IPS DF 6.9 (cell line): ENCODE measurements at regions not wholly inside any gene's neighbourhood (a gene's known extent, or its start where the extent isn't known, plus 50 kb on each side); places are given as distances from the start of the nearest gene placed in this dataset.

ENCODE experiments used
- DNase-seq: peaks from one replicate; pipeline ENCODE4 v3.0.0-alpha.2; 2013; ENCODE audit warnings: low read depth, low spot score
- H3K27ac ChIP-seq: one replicate; pipeline ENCODE4 v1.5.1; 2013; ENCODE audit warnings: low read length, control low read depth
- H3K27me3 ChIP-seq: 2 replicates; pipeline ENCODE4 v1.6.1; 2013; ENCODE audit warnings: mild to moderate bottlenecking, low read length; ENCODE audit not compliant: control insufficient read depth, insufficient read depth
- H3K36me3 ChIP-seq: 2 replicates; pipeline ENCODE4 v1.6.1; 2013; ENCODE audit warnings: low read length; ENCODE audit not compliant: control insufficient read depth, insufficient read depth
- H3K4me1 ChIP-seq: 2 replicates; pipeline ENCODE4 v1.6.1; 2013; ENCODE audit warnings: low read length; ENCODE audit not compliant: control insufficient read depth, insufficient read depth
- H3K4me3 ChIP-seq: 2 replicates; pipeline ENCODE4 v1.5.1; 2013; ENCODE audit warnings: mild to moderate bottlenecking, low read length
- H3K9me3 ChIP-seq: 2 replicates; pipeline ENCODE4 v1.6.1; 2013; ENCODE audit warnings: low read length, inconsistent platforms; ENCODE audit not compliant: control insufficient read depth, insufficient read depth
- WGBS: extraction: QIAGEN DNeasy Blood & Tissue Kit; methylation state at CpG from one replicate; pipeline ENCODE4 v1.1.7; 2013; ENCODE audit warnings: mixed read lengths, missing lambda C conversion rate; ENCODE audit not compliant: insufficient read length, insufficient coverage; 5-methylcytosine and 5-hydroxymethylcytosine counted together

GRCh38 chrX:44470816-44471215 lies 71.8 kb downstream of the FUNDC1 start:
- Histone ChIP-seq H3K4me1 (no peaks in the 10 kb centered on the region), H3K9me3 (no peaks in the 10 kb centered on the region), H3K4me3 (no peak overlapping the region), H3K27me3 (no peaks in the 10 kb centered on the region), H3K36me3 (no peaks in the 10 kb centered on the region), H3K27ac (no peak overlapping the region)
- WGBS, result no CpG with 5 or more reads among the region's 3 CpGs
- no peak for DNase-seq

GRCh38 chrX:44462850-44463249 lies 79.8 kb downstream of the FUNDC1 start:
- no peak overlapping the region for H3K4me3 ChIP-seq
- no peak for DNase-seq
- WGBS, result no CpG with 5 or more reads among the region's 4 CpGs
- no peaks in the 10 kb centered on the region for H3K27me3 ChIP-seq
- H3K9me3 ChIP-seq, result no peaks in the 10 kb centered on the region
- no peaks in the 10 kb centered on the region for H3K4me1 ChIP-seq
- H3K27ac ChIP-seq, result no peak overlapping the region
- no peaks in the 10 kb centered on the region for H3K36me3 ChIP-seq

GRCh38 chrX:44459501-44459900 lies 83.2 kb downstream of the FUNDC1 start:
- no peaks in the 10 kb centered on the region for H3K4me1 ChIP-seq
- no CpG with 5 or more reads among the region's 5 CpGs for WGBS
- H3K4me3 ChIP-seq, result no peak overlapping the region
- DNase-seq, result no peak
- H3K9me3 ChIP-seq, result no peaks in the 10 kb centered on the region
- H3K36me3 ChIP-seq, result no peaks in the 10 kb centered on the region
- H3K27me3 ChIP-seq, result no peaks in the 10 kb centered on the region
- H3K27ac ChIP-seq, result no peak overlapping the region

GRCh38 chrX:44456685-44457084 lies 86.0 kb downstream of the FUNDC1 start:
- no peak for DNase-seq
- no peaks in the 10 kb centered on the region for H3K36me3 ChIP-seq
- no peaks in the 10 kb centered on the region for H3K4me1 ChIP-seq
- no CpG with 5 or more reads among the region's 4 CpGs for WGBS
- H3K27ac ChIP-seq, result no peak overlapping the region
- H3K4me3 ChIP-seq, result no peak overlapping the region
- H3K27me3 ChIP-seq, result no peaks in the 10 kb centered on the region
- H3K9me3 ChIP-seq, result no peaks in the 10 kb centered on the region

- Histone ChIP-seq H3K27me3 (no peaks in the 10 kb centered on the region), H3K36me3 (no peaks in the 10 kb centered on the region), H3K9me3 (no peaks in the 10 kb centered on the region), H3K4me1 (no peaks in the 10 kb centered on the region), H3K27ac (no peak overlapping the region), H3K4me3 (no peak overlapping the region)
- whole genome bisulfite sequencing, result no CpG with 5 or more reads among the region's 5 CpGs
- no peak for DNase-seq
Observed at GRCh38 chrX:44451056-44451455, 91.6 kb downstream of the FUNDC1 start.

GRCh38 chrX:44447214-44447613 lies 95.4 kb downstream of the FUNDC1 start:
- Histone ChIP-seq H3K9me3 (no peaks in the 10 kb centered on the region), H3K27ac (no peak overlapping the region), H3K36me3 (no peaks in the 10 kb centered on the region), H3K27me3 (no peaks in the 10 kb centered on the region), H3K4me1 (no peaks in the 10 kb centered on the region), H3K4me3 (no peak overlapping the region)
- WGBS, result no CpG with 5 or more reads among the region's 2 CpGs
- DNase-seq, result no peak

- Histone ChIP-seq H3K9me3 (no peaks in the 10 kb centered on the region), H3K36me3 (no peaks in the 10 kb centered on the region), H3K4me3 (no peak overlapping the region), H3K4me1 (no peaks in the 10 kb centered on the region), H3K27ac (no peak overlapping the region), H3K27me3 (no peaks in the 10 kb centered on the region)
- WGBS, result no CpG with 5 or more reads among the region's 2 CpGs
- no peak for DNase-seq
Observed at GRCh38 chrX:44440006-44440405, 96.5 kb upstream of the EFHC2 start.

GRCh38 chrX:44439242-44439794 lies 95.8 kb upstream of the EFHC2 start:
- H3K4me3 ChIP-seq, result no peak overlapping the region
- H3K9me3 ChIP-seq, result no peaks in the 10 kb centered on the region
- no peaks in the 10 kb centered on the region for H3K27me3 ChIP-seq
- WGBS, result no CpG with 5 or more reads among the region's 2 CpGs
- no peaks in the 10 kb centered on the region for H3K4me1 ChIP-seq
- no peak overlapping the region for H3K27ac ChIP-seq
- DNase-seq, result no peak
- H3K36me3 ChIP-seq, result no peaks in the 10 kb centered on the region

- no peaks in the 10 kb centered on the region for H3K4me1 ChIP-seq
- no peak overlapping the region for H3K4me3 ChIP-seq
- H3K27me3 ChIP-seq, result no peaks in the 10 kb centered on the region
- no peak for DNase-seq
- no peaks in the 10 kb centered on the region for H3K9me3 ChIP-seq
- no peaks in the 10 kb centered on the region for H3K36me3 ChIP-seq
- no peak overlapping the region for H3K27ac ChIP-seq
Observed at GRCh38 chrX:44435047-44435446, 91.6 kb upstream of the EFHC2 start.

- H3K4me3 ChIP-seq, result no peak overlapping the region
- no CpG with 5 or more reads among the region's 3 CpGs for WGBS
Observed at GRCh38 chrX:44433556-44433955, 90.1 kb upstream of the EFHC2 start.

GRCh38 chrX:44432641-44433040 lies 89.2 kb upstream of the EFHC2 start:
- Histone ChIP-seq H3K27ac (no peak overlapping the region), H3K36me3 (no peaks in the 10 kb centered on the region), H3K27me3 (no peaks in the 10 kb centered on the region), H3K4me1 (no peaks in the 10 kb centered on the region), H3K9me3 (no peaks in the 10 kb centered on the region), H3K4me3 (no peak overlapping the region)
- peak; percentile 31 for DNase-seq

More at GRCh38 chrX:44433556-44433955, 90.1 kb upstream of the EFHC2 start:
- no peaks in the 10 kb centered on the region for H3K9me3 ChIP-seq
- DNase-seq, result no peak
- H3K4me1 ChIP-seq, result no peaks in the 10 kb centered on the region
- no peaks in the 10 kb centered on the region for H3K36me3 ChIP-seq
- H3K27ac ChIP-seq, result no peak overlapping the region
- no peaks in the 10 kb centered on the region for H3K27me3 ChIP-seq
